ENCODE measurements at regions not wholly inside any gene's neighbourhood (a gene's known extent, or its start where the extent isn't known, plus 50 kb on each side); places are given as distances from the start of the nearest gene placed in this dataset.

DNA sequence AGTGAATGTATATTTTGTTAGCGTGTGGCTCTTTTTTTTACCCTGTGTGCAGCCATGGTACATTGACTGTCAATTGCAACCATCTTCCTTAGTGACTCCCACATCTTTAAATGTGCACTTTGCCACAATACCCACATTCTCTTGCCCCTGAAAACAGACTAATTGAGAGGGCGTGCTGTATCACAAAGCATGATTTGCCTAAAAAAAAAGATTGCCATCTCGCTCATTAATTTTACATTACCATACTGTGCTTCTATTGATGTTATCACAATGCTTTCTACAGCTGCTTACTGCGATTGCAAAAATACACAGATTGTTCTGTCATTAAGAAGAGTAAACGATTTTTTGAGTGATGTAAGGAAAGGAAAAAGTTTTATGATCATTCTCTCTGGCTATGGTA lies 613.1 kb upstream of the NRP1 start:
- H3K27ac ChIP-seq (replicated peaks), result no peak overlapping the region
- no peaks in the 10 kb centered on the region for H3K27me3 ChIP-seq (ENCODE audit: insufficient read depth, poor library complexity, severe bottlenecking)
- H3K4me3 ChIP-seq (replicated peaks; ENCODE audit: insufficient read depth, low read length), result no peak overlapping the region

DNA sequence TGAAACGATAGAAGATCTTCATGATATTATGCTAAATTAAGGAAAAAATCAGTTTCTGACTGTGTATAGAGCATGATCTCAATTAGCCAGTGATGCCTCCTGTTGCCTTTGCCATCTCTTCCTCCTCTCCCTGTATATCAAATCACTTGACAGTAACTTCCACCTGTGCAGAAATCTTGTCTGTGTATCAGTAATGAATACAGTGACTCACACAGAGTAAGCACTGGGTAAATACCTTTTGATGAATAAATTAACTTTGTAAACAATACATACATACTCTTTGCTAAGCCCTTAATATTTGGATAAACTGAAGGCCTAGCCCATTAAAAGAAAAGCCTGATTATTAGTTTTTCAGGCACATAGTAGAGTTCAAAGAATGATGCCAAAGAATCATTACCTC lies 610.6 kb upstream of the NRP1 start:
- H3K4me3 ChIP-seq (replicated peaks; ENCODE audit: insufficient read depth, low read length), result no peak overlapping the region
- no peak for DNase-seq (ENCODE audit: low read depth in 1 of 2, low spot score in 1 of 2)
- TF ChIP-seq, protein P1, sequence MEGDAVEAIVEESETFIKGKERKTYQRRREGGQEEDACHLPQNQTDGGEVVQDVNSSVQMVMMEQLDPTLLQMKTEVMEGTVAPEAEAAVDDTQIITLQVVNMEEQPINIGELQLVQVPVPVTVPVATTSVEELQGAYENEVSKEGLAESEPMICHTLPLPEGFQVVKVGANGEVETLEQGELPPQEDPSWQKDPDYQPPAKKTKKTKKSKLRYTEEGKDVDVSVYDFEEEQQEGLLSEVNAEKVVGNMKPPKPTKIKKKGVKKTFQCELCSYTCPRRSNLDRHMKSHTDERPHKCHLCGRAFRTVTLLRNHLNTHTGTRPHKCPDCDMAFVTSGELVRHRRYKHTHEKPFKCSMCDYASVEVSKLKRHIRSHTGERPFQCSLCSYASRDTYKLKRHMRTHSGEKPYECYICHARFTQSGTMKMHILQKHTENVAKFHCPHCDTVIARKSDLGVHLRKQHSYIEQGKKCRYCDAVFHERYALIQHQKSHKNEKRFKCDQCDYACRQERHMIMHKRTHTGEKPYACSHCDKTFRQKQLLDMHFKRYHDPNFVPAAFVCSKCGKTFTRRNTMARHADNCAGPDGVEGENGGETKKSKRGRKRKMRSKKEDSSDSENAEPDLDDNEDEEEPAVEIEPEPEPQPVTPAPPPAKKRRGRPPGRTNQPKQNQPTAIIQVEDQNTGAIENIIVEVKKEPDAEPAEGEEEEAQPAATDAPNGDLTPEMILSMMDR (IDR thresholded peaks at IDR 0.05; ENCODE audit: insufficient read depth, low read length), result no peak
- TF ChIP-seq SPI1 (IDR thresholded peaks at IDR 0.05; ENCODE audit: borderline replicate concordance, low read depth) (no peak), POLR2AphosphoS5 (IDR thresholded peaks at IDR 0.05; ENCODE audit: low read depth) (no peak), GABPA (IDR thresholded peaks at IDR 0.05; ENCODE audit: low read depth) (no peak)
- TF ChIP-seq, protein P2, sequence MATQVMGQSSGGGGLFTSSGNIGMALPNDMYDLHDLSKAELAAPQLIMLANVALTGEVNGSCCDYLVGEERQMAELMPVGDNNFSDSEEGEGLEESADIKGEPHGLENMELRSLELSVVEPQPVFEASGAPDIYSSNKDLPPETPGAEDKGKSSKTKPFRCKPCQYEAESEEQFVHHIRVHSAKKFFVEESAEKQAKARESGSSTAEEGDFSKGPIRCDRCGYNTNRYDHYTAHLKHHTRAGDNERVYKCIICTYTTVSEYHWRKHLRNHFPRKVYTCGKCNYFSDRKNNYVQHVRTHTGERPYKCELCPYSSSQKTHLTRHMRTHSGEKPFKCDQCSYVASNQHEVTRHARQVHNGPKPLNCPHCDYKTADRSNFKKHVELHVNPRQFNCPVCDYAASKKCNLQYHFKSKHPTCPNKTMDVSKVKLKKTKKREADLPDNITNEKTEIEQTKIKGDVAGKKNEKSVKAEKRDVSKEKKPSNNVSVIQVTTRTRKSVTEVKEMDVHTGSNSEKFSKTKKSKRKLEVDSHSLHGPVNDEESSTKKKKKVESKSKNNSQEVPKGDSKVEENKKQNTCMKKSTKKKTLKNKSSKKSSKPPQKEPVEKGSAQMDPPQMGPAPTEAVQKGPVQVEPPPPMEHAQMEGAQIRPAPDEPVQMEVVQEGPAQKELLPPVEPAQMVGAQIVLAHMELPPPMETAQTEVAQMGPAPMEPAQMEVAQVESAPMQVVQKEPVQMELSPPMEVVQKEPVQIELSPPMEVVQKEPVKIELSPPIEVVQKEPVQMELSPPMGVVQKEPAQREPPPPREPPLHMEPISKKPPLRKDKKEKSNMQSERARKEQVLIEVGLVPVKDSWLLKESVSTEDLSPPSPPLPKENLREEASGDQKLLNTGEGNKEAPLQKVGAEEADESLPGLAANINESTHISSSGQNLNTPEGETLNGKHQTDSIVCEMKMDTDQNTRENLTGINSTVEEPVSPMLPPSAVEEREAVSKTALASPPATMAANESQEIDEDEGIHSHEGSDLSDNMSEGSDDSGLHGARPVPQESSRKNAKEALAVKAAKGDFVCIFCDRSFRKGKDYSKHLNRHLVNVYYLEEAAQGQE (IDR thresholded peaks at IDR 0.05; ENCODE audit: insufficient replicate concordance, low read depth), result no peak
- H3K27me3 ChIP-seq (ENCODE audit: insufficient read depth, poor library complexity, severe bottlenecking), result no peaks in the 10 kb centered on the region
- no peak overlapping the region for H3K27ac ChIP-seq (replicated peaks)

More for the DNA sequence above, 613.1 kb upstream of the NRP1 start:
- no peak for DNase-seq (ENCODE audit: low read depth in 1 of 2, low spot score in 1 of 2)
- TF ChIP-seq SPI1 (IDR thresholded peaks at IDR 0.05; ENCODE audit: borderline replicate concordance, low read depth), result no peak
- TF ChIP-seq, protein P2 (IDR thresholded peaks at IDR 0.05; ENCODE audit: insufficient replicate concordance, low read depth), result no peak
- TF ChIP-seq, protein P1 (IDR thresholded peaks at IDR 0.05; ENCODE audit: insufficient read depth, low read length), result no peak
- TF ChIP-seq GABPA (IDR thresholded peaks at IDR 0.05; ENCODE audit: low read depth), result no peak
- TF ChIP-seq POLR2AphosphoS5 (IDR thresholded peaks at IDR 0.05; ENCODE audit: low read depth), result no peak

DNA sequence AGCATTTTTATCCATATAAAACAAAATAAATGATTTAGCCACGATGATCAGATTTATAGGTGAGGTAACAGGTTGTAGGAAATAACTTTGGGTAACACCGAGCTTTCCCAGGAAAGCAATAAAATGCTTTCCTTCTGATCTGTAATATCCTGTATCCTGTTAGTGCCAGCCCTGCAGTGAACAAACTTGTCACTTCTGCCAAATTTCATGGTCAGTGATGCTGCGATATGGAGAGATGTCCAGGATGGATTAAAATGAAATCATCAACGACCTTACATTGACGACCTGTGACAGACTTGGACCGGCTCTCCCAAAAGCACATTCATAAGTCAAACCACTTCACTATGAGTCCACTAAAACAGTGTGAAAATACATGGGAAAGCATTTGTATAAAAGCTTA lies 608.0 kb upstream of the NRP1 start:
- Histone ChIP-seq H3K4me3 (replicated peaks; ENCODE audit: insufficient read depth, low read length) (no peak overlapping the region), H3K27ac (replicated peaks) (no peak overlapping the region), H3K27me3 (ENCODE audit: insufficient read depth, poor library complexity, severe bottlenecking) (no peaks in the 10 kb centered on the region)
- TF ChIP-seq, protein P1 (IDR thresholded peaks at IDR 0.05; ENCODE audit: insufficient read depth, low read length), result no peak
- TF ChIP-seq, protein P2 (IDR thresholded peaks at IDR 0.05; ENCODE audit: insufficient replicate concordance, low read depth), result no peak
- no peak for DNase-seq (ENCODE audit: low read depth in 1 of 2, low spot score in 1 of 2)

All from HL-60 (cell line).